ENCODE measurements at regions not wholly inside any gene's neighbourhood (a gene's known extent, or its start where the extent isn't known, plus 50 kb on each side); places are given as distances from the start of the nearest gene placed in this dataset.

GRCh38 chr3:147930232-147930807 is 521.2 kb downstream of the ZIC1 start:
- TF ChIP-seq CTCF (IDR thresholded peaks at IDR 0.05; ENCODE audit: poor library complexity, severe bottlenecking) = no peak
- TF ChIP-seq POLR2AphosphoS5 (IDR thresholded peaks at IDR 0.05) = no peak
- no peak for TF ChIP-seq SMC3 (conservative IDR thresholded peaks at IDR 0.05; ENCODE audit: poor library complexity)
- TF ChIP-seq MXI1 (conservative IDR thresholded peaks at IDR 0.05; ENCODE audit: poor library complexity, severe bottlenecking) = no peak
- TF ChIP-seq TAF1 (IDR thresholded peaks at IDR 0.05; ENCODE audit: low read depth) = no peak
